Lower leg skin (tissue), 4 donors: ENCODE measurements at regions not wholly inside any gene's neighbourhood (a gene's known extent, or its start where the extent isn't known, plus 50 kb on each side); places are given as distances from the start of the nearest gene placed in this dataset.

Experiments
- DNase-seq, 2 donors: peaks; one replicate each; pipeline ENCODE4 v3.0.0-alpha.2; 2019; ENCODE audit warnings: low spot score in 2 of 2
- H3K4me3 ChIP-seq: fragments of 200-600 bp; sonication (generic); 2 replicates; pipeline ENCODE4 v1.5.1; 2017; ENCODE audit warnings: mild to moderate bottlenecking, low read depth; ENCODE audit not compliant: poor library complexity, severe bottlenecking
- POLR2A ChIP-seq, 2 donors: fragments of 450-650 bp; IDR thresholded peaks; one replicate each; pipeline ENCODE4 v1.6.1; 2016 to 2017; ENCODE audit warnings: antibody characterized with exemption in 2 of 2, mild to moderate bottlenecking in 1 of 2, moderate library complexity in 1 of 2
- WGBS, 2 donors: methylation state at CpG; one replicate each; pipeline ENCODE4 v1.1.5; 2018; 5-methylcytosine and 5-hydroxymethylcytosine counted together
- intact Hi-C: fragments of 100-400 bp; cut with DNase I; formaldehyde crosslinking; loops from one replicate; pipeline ENCODE4 v1.15.0; 2023; ENCODE audit warnings: low total_unique reads
- TF ChIP-seq, protein P1 (sequence below), 3 donors: fragments of 450-650 bp; IDR thresholded peaks; one replicate each; pipeline ENCODE4 v1.5.1; 2016; ENCODE audit warnings: antibody characterized with exemption in 3 of 3, mild to moderate bottlenecking in 3 of 3, moderate library complexity in 2 of 3

GRCh38 chr1:112133487-112133886 lies 144.0 kb upstream of the KCND3 start:
- WGBS, 2 donors = 79 to 84% methylated on average over 1 of the region's 1 CpG
- no peak for TF ChIP-seq POLR2A (IDR thresholded peaks at IDR 0.05)
- TF ChIP-seq, protein P1, sequence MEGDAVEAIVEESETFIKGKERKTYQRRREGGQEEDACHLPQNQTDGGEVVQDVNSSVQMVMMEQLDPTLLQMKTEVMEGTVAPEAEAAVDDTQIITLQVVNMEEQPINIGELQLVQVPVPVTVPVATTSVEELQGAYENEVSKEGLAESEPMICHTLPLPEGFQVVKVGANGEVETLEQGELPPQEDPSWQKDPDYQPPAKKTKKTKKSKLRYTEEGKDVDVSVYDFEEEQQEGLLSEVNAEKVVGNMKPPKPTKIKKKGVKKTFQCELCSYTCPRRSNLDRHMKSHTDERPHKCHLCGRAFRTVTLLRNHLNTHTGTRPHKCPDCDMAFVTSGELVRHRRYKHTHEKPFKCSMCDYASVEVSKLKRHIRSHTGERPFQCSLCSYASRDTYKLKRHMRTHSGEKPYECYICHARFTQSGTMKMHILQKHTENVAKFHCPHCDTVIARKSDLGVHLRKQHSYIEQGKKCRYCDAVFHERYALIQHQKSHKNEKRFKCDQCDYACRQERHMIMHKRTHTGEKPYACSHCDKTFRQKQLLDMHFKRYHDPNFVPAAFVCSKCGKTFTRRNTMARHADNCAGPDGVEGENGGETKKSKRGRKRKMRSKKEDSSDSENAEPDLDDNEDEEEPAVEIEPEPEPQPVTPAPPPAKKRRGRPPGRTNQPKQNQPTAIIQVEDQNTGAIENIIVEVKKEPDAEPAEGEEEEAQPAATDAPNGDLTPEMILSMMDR (IDR thresholded peaks at IDR 0.05) = no peak
- DNase-seq = no peak

GRCh38 chr1:112140743-112141142 lies 151.3 kb upstream of the KCND3 start:
- no peak overlapping the region for H3K4me3 ChIP-seq
- DNase-seq = no peak
- TF ChIP-seq, protein P1 (IDR thresholded peaks at IDR 0.05) = no peak
- no peak for TF ChIP-seq POLR2A (IDR thresholded peaks at IDR 0.05)
- intact Hi-C loops = no loop called here
- WGBS, 2 donors = 41 to 47% methylated on average over 2 of the region's 2 CpGs

More at GRCh38 chr1:112133487-112133886, 144.0 kb upstream of the KCND3 start:
- intact Hi-C loops = no loop called here
- no peak overlapping the region for H3K4me3 ChIP-seq

DNA sequence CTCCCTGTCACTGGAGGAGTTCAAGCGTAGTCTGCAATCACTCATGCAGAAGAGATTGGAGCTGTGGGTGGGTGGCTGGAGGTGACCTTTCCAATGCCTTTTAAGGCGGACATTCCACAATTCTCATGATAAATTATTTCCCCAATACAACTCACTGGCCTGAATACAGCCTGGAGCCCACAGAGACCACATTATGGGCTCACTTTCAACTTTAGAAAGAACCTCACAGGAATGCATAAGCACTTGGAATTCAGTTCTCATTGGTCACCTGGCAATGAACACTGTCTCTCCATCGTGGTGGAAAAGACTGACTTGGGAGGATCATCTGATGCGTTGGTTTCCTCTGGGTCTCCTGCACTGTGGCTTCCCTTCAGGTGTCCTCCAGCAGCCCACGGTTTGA lies 151.8 kb upstream of the KCND3 start:
- intact Hi-C loops = no loop called here
- TF ChIP-seq, protein P1 (IDR thresholded peaks at IDR 0.05) = no peak
- no peak for TF ChIP-seq POLR2A (IDR thresholded peaks at IDR 0.05)

GRCh38 chr1:112141923-112142322 lies 152.5 kb upstream of the KCND3 start:
- TF ChIP-seq POLR2A (IDR thresholded peaks at IDR 0.05) = no peak
- TF ChIP-seq, protein P1 (IDR thresholded peaks at IDR 0.05) = no peak
- H3K4me3 ChIP-seq = no peak overlapping the region
- DNase-seq = no peak
- intact Hi-C loops = no loop called here
- 51 to 54% methylated on average over 4 of the region's 4 CpGs for WGBS, 2 donors

More for the DNA sequence above, 151.8 kb upstream of the KCND3 start:
- 53 to 54% methylated on average over 5 of the region's 5 CpGs for WGBS, 2 donors
- DNase-seq = no peak
- H3K4me3 ChIP-seq = no peak overlapping the region

DNA sequence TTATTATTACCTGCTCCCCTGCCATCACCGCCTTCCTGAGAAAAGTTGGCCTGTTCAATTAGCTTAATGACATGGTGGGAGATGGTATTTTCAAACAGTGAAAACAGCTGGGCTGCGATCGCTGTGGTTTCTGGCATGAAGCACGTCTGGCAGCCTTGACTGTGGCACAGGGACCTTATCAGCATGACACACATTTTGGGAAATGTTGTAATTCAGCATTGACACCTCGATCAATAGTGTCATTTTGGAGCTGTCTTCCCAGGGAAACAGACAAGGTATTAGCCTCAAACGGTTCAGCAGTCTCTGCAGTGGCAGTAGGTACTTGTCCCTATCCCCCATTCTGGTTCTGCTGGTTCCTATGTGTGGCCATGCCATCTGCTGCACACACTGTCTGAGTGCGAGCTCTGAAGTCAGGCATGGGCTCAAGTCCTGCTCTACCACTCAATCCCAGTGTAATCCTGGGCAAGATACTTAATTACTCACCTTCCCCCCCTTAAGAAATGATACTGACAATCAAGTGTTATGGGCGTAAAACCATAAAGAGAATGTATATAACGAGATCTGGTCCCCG lies 154.5 kb upstream of the KCND3 start:
- TF ChIP-seq POLR2A (IDR thresholded peaks at IDR 0.05) = no peak
- TF ChIP-seq, protein P1 (IDR thresholded peaks at IDR 0.05) = no peak
- no peak for DNase-seq
- WGBS, 2 donors = 59 to 70% methylated on average over 10 of the region's 10 CpGs
- no peak overlapping the region for H3K4me3 ChIP-seq
- intact Hi-C loops = no loop called here
